ENCODE measurements at regions not wholly inside any gene's neighbourhood (a gene's known extent, or its start where the extent isn't known, plus 50 kb on each side); places are given as distances from the start of the nearest gene placed in this dataset.

GRCh38 chr11:131185915-131186314, 184.5 kb upstream of the NTM start:
- no peak overlapping the region for H3K27ac Mint-ChIP-seq
- no peak overlapping the region for H3K4me3 Mint-ChIP-seq
- no peaks in the 10 kb centered on the region for H3K36me3 Mint-ChIP-seq
- H3K27me3 Mint-ChIP-seq: peaks cover 4% of the 10 kb centered on the region
- H3K9me3 Mint-ChIP-seq: no peaks in the 10 kb centered on the region
- H3K4me1 Mint-ChIP-seq: no peaks in the 10 kb centered on the region

- H3K27me3 Mint-ChIP-seq: peaks cover 4% of the 10 kb centered on the region
- no peaks in the 10 kb centered on the region for H3K4me1 Mint-ChIP-seq
- H3K27ac Mint-ChIP-seq: no peak overlapping the region
- no peaks in the 10 kb centered on the region for H3K36me3 Mint-ChIP-seq
- no peaks in the 10 kb centered on the region for H3K9me3 Mint-ChIP-seq
- H3K4me3 Mint-ChIP-seq: no peak overlapping the region
Observed at GRCh38 chr11:131186629-131187101, 183.8 kb upstream of the NTM start.

GRCh38 chr11:131190446-131190845, 180.0 kb upstream of the NTM start:
- Mint-ChIP-seq H3K27me3 (peaks cover 6% of the 10 kb centered on the region), H3K9me3 (no peaks in the 10 kb centered on the region), H3K4me1 (no peaks in the 10 kb centered on the region), H3K36me3 (no peaks in the 10 kb centered on the region), H3K4me3 (no peak overlapping the region), H3K27ac (no peak overlapping the region)

- no peak overlapping the region for H3K4me3 Mint-ChIP-seq
- H3K4me1 Mint-ChIP-seq: no peaks in the 10 kb centered on the region
- no peak overlapping the region for H3K27ac Mint-ChIP-seq
- H3K9me3 Mint-ChIP-seq: no peaks in the 10 kb centered on the region
- H3K36me3 Mint-ChIP-seq: no peaks in the 10 kb centered on the region
- H3K27me3 Mint-ChIP-seq: peaks cover 4% of the 10 kb centered on the region
Observed at GRCh38 chr11:131191606-131192005, 178.8 kb upstream of the NTM start.

GRCh38 chr11:131192628-131193027, 177.8 kb upstream of the NTM start:
- H3K4me1 Mint-ChIP-seq: no peaks in the 10 kb centered on the region
- no peaks in the 10 kb centered on the region for H3K36me3 Mint-ChIP-seq
- peaks cover 2% of the 10 kb centered on the region for H3K27me3 Mint-ChIP-seq
- no peak overlapping the region for H3K4me3 Mint-ChIP-seq
- H3K27ac Mint-ChIP-seq: no peak overlapping the region
- no peaks in the 10 kb centered on the region for H3K9me3 Mint-ChIP-seq

- peaks cover 2% of the 10 kb centered on the region for H3K27me3 Mint-ChIP-seq
- H3K4me3 Mint-ChIP-seq: no peak overlapping the region
- no peaks in the 10 kb centered on the region for H3K9me3 Mint-ChIP-seq
- H3K27ac Mint-ChIP-seq: no peak overlapping the region
- H3K36me3 Mint-ChIP-seq: no peaks in the 10 kb centered on the region
- no peaks in the 10 kb centered on the region for H3K4me1 Mint-ChIP-seq
Observed at GRCh38 chr11:131193031-131193501, 177.3 kb upstream of the NTM start.

- no peak overlapping the region for H3K4me3 Mint-ChIP-seq
- no peaks in the 10 kb centered on the region for H3K36me3 Mint-ChIP-seq
- H3K9me3 Mint-ChIP-seq: no peaks in the 10 kb centered on the region
- H3K4me1 Mint-ChIP-seq: no peaks in the 10 kb centered on the region
- H3K27me3 Mint-ChIP-seq: peaks cover 2% of the 10 kb centered on the region
- no peak overlapping the region for H3K27ac Mint-ChIP-seq
Observed at GRCh38 chr11:131194726-131195125, 175.7 kb upstream of the NTM start.

- Mint-ChIP-seq H3K9me3 (no peaks in the 10 kb centered on the region), H3K27me3 (peaks cover 2% of the 10 kb centered on the region), H3K4me3 (no peak overlapping the region), H3K27ac (no peak overlapping the region), H3K36me3 (no peaks in the 10 kb centered on the region), H3K4me1 (no peaks in the 10 kb centered on the region)
Observed at GRCh38 chr11:131195661-131196517, 174.5 kb upstream of the NTM start.

GRCh38 chr11:131198161-131199014, 172.0 kb upstream of the NTM start:
- Mint-ChIP-seq H3K4me3 (no peak overlapping the region), H3K27ac (no peak overlapping the region), H3K36me3 (no peaks in the 10 kb centered on the region), H3K27me3 (no peaks in the 10 kb centered on the region), H3K4me1 (no peaks in the 10 kb centered on the region), H3K9me3 (no peaks in the 10 kb centered on the region)

GRCh38 chr11:131199015-131199280, 171.5 kb upstream of the NTM start:
- no peaks in the 10 kb centered on the region for H3K27me3 Mint-ChIP-seq
- H3K36me3 Mint-ChIP-seq: no peaks in the 10 kb centered on the region
- no peak overlapping the region for H3K27ac Mint-ChIP-seq
- no peaks in the 10 kb centered on the region for H3K9me3 Mint-ChIP-seq
- no peak overlapping the region for H3K4me3 Mint-ChIP-seq
- no peaks in the 10 kb centered on the region for H3K4me1 Mint-ChIP-seq

GRCh38 chr11:131201674-131202073, 168.7 kb upstream of the NTM start:
- no peaks in the 10 kb centered on the region for H3K9me3 Mint-ChIP-seq
- no peak overlapping the region for H3K27ac Mint-ChIP-seq
- no peak overlapping the region for H3K4me3 Mint-ChIP-seq
- no peaks in the 10 kb centered on the region for H3K36me3 Mint-ChIP-seq
- H3K27me3 Mint-ChIP-seq: no peaks in the 10 kb centered on the region
- H3K4me1 Mint-ChIP-seq: no peaks in the 10 kb centered on the region

GRCh38 chr11:131203040-131203439, 167.4 kb upstream of the NTM start:
- Mint-ChIP-seq H3K4me1 (no peaks in the 10 kb centered on the region), H3K27ac (no peak overlapping the region), H3K9me3 (no peaks in the 10 kb centered on the region), H3K36me3 (no peaks in the 10 kb centered on the region), H3K27me3 (no peaks in the 10 kb centered on the region), H3K4me3 (no peak overlapping the region)

GRCh38 chr11:131204282-131204681, 166.1 kb upstream of the NTM start:
- no peaks in the 10 kb centered on the region for H3K4me1 Mint-ChIP-seq
- no peak overlapping the region for H3K4me3 Mint-ChIP-seq
- H3K27ac Mint-ChIP-seq: no peak overlapping the region
- no peaks in the 10 kb centered on the region for H3K27me3 Mint-ChIP-seq
- no peaks in the 10 kb centered on the region for H3K36me3 Mint-ChIP-seq
- no peaks in the 10 kb centered on the region for H3K9me3 Mint-ChIP-seq

GRCh38 chr11:131204765-131205380, 165.5 kb upstream of the NTM start:
- H3K9me3 Mint-ChIP-seq: no peaks in the 10 kb centered on the region
- H3K36me3 Mint-ChIP-seq: no peaks in the 10 kb centered on the region
- no peak overlapping the region for H3K27ac Mint-ChIP-seq
- H3K27me3 Mint-ChIP-seq: no peaks in the 10 kb centered on the region
- H3K4me1 Mint-ChIP-seq: no peaks in the 10 kb centered on the region
- no peak overlapping the region for H3K4me3 Mint-ChIP-seq

- H3K27me3 Mint-ChIP-seq: no peaks in the 10 kb centered on the region
- H3K4me1 Mint-ChIP-seq: no peaks in the 10 kb centered on the region
- H3K9me3 Mint-ChIP-seq: no peaks in the 10 kb centered on the region
- no peaks in the 10 kb centered on the region for H3K36me3 Mint-ChIP-seq
- H3K4me3 Mint-ChIP-seq: no peak overlapping the region
- no peak overlapping the region for H3K27ac Mint-ChIP-seq
Observed at GRCh38 chr11:131206671-131207070, 163.7 kb upstream of the NTM start.

- H3K27me3 Mint-ChIP-seq: no peaks in the 10 kb centered on the region
- no peaks in the 10 kb centered on the region for H3K4me1 Mint-ChIP-seq
- no peak overlapping the region for H3K4me3 Mint-ChIP-seq
- H3K36me3 Mint-ChIP-seq: no peaks in the 10 kb centered on the region
- no peaks in the 10 kb centered on the region for H3K9me3 Mint-ChIP-seq
- no peak overlapping the region for H3K27ac Mint-ChIP-seq
Observed at GRCh38 chr11:131207901-131208300, 162.5 kb upstream of the NTM start.

All from activated naive CD4-positive, alpha-beta T cell treated with anti-CD3 and anti-CD28 coated beads, Interleukin-2, amount 50 U/mL, for 24 hours (primary cell).